ENCODE measurements at regions not wholly inside any gene's neighbourhood (a gene's known extent, or its start where the extent isn't known, plus 50 kb on each side); places are given as distances from the start of the nearest gene placed in this dataset.

DNA sequence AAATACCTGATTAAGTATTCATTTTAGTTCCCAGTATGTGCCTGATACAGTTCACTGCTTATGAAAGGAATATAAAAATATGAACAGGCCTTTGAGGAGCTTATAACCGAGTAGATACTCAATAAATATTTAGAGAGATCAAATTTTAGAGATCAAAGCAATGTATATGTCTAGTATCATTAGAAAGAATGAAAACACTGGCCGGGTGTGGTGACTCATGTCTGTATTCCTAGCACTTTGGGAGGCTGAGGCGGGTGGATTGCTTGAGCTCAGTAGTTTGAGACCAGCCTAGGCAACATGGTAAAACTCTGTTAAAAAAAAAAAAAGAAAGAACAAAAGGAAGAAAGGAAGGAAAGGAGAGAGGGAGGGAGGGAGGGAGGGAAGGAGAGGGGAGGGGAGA lies 113.2 kb upstream of the EEA1 start:
- TF ChIP-seq, protein P1, sequence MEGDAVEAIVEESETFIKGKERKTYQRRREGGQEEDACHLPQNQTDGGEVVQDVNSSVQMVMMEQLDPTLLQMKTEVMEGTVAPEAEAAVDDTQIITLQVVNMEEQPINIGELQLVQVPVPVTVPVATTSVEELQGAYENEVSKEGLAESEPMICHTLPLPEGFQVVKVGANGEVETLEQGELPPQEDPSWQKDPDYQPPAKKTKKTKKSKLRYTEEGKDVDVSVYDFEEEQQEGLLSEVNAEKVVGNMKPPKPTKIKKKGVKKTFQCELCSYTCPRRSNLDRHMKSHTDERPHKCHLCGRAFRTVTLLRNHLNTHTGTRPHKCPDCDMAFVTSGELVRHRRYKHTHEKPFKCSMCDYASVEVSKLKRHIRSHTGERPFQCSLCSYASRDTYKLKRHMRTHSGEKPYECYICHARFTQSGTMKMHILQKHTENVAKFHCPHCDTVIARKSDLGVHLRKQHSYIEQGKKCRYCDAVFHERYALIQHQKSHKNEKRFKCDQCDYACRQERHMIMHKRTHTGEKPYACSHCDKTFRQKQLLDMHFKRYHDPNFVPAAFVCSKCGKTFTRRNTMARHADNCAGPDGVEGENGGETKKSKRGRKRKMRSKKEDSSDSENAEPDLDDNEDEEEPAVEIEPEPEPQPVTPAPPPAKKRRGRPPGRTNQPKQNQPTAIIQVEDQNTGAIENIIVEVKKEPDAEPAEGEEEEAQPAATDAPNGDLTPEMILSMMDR (IDR thresholded peaks at IDR 0.05): no peak
- H3K4me1 Mint-ChIP-seq (ENCODE audit: low read depth): no peaks in the 10 kb centered on the region
- ATAC-seq (no peak), DNase-seq (no peak)
- no peaks in the 10 kb centered on the region for H3K9me3 Mint-ChIP-seq
- POLR2A ChIA-PET: no interaction called here
- H3K36me3 Mint-ChIP-seq (ENCODE audit: low read depth): no peaks in the 10 kb centered on the region
- CTCF ChIA-PET: no interaction called here
- intact Hi-C loops (cut with micrococcal nuclease): no loop called here
- peaks cover 2% of the 10 kb centered on the region for H3K27me3 Mint-ChIP-seq
- H3K4me3 Mint-ChIP-seq: no peak overlapping the region
- no peak overlapping the region for H3K27ac Mint-ChIP-seq

DNA sequence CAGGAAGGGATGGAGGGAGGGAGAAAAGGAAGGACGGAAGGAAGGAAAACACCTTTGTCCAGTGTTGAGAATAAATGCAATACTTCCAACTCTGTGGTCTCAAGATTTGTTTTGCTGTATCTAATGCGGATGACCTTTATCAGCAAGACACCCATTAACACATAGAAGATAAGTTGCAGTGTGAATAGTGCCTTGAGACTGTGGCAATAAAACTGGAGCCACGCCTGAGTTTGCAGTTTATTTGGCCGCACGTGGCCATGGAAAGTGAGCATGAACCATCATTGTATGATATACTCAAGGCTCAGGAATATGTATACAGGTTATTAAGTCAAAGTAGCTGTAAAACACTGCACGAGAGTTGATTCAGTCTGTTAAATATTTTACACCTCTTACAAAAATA lies 113.6 kb upstream of the EEA1 start:
- Mint-ChIP-seq H3K4me1 (ENCODE audit: low read depth) (no peaks in the 10 kb centered on the region), H3K27me3 (peaks cover 2% of the 10 kb centered on the region), H3K4me3 (no peak overlapping the region), H3K36me3 (ENCODE audit: low read depth) (no peaks in the 10 kb centered on the region), H3K27ac (no peak overlapping the region), H3K9me3 (no peaks in the 10 kb centered on the region)
- TF ChIP-seq, protein P1 (IDR thresholded peaks at IDR 0.05): no peak
- POLR2A ChIA-PET: no interaction called here
- intact Hi-C loops (cut with micrococcal nuclease): no loop called here
- CTCF ChIA-PET: no interaction called here
- no peak for DNase-seq
- ATAC-seq: no peak

DNA sequence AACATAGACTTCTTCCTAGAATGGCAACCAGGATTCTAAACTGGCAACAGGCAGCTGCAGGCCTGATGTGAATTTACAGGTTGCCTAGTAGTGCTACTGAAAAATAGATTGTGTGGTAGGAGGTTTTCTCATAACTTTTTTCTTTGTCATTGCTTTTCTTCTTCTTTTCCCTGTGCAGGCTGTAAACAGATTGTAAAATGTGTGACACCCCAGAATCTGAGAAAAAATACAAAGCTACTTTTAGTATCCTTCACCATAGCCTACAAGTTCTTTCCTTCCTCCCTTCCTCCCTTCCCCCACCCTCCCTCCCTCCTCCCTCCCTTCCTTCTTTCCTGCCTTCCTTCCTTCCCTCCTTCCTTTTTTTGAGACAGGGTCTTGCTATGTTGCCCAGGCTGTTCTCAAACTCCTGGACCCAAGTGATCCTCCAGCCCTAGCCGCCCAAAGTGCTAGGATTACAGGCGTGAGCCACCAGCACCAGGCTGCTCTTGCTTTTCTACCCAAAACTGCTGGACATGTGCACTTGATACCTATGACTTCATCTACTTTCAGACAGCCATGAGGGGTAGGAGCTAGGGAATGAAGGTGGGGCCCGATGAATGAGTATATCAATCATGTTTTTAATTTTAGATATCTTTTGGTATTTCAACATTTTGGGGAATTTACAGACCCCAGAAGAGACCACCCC lies 114.2 kb upstream of the EEA1 start:
- intact Hi-C loops (cut with micrococcal nuclease): no loop called here
- Mint-ChIP-seq H3K36me3 (ENCODE audit: low read depth) (no peaks in the 10 kb centered on the region), H3K27ac (no peak overlapping the region), H3K4me1 (ENCODE audit: low read depth) (no peaks in the 10 kb centered on the region), H3K9me3 (no peaks in the 10 kb centered on the region), H3K4me3 (no peak overlapping the region), H3K27me3 (peaks cover 2% of the 10 kb centered on the region)
- ChIA-PET POLR2A (no interaction called here), CTCF (no interaction called here)
- no peak for DNase-seq
- ATAC-seq: no peak
- TF ChIP-seq, protein P1 (IDR thresholded peaks at IDR 0.05): no peak

DNA sequence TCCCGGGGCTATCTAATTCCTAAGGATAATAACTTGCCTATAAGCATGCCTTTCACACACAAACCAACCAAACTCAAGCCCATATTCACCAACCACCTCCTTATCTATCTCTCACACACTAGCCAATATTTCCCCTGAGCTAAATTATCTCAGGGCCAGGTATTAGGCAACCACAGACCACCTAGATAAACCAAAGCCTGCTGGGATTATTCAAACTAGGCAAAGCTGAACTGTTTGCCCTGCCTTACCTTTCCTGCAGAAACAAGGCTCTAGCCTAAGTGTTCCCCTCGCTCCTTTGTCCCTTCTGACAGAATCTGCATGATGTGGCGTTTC lies 114.7 kb upstream of the EEA1 start:
- TF ChIP-seq, protein P1 (IDR thresholded peaks at IDR 0.05): no peak
- no peaks in the 10 kb centered on the region for H3K36me3 Mint-ChIP-seq (ENCODE audit: low read depth)
- ChIA-PET CTCF (no interaction called here), POLR2A (no interaction called here)
- no peak overlapping the region for H3K27ac Mint-ChIP-seq
- peaks cover 2% of the 10 kb centered on the region for H3K27me3 Mint-ChIP-seq
- ATAC-seq (no peak), DNase-seq (no peak)
- H3K4me1 Mint-ChIP-seq (ENCODE audit: low read depth): no peaks in the 10 kb centered on the region
- no peak overlapping the region for H3K4me3 Mint-ChIP-seq
- H3K9me3 Mint-ChIP-seq: no peaks in the 10 kb centered on the region
- intact Hi-C loops (cut with micrococcal nuclease): no loop called here

- H3K36me3 Mint-ChIP-seq (ENCODE audit: low read depth): no peaks in the 10 kb centered on the region
- H3K27me3 Mint-ChIP-seq: no peaks in the 10 kb centered on the region
These were observed 118.0 kb upstream of the EEA1 start for GRCh38 chr12:93047118-93047517.

More at GRCh38 chr12:93047118-93047517, 118.0 kb upstream of the EEA1 start:
- CTCF ChIA-PET: no interaction called here
- H3K27ac Mint-ChIP-seq: no peak overlapping the region
- no peak for DNase-seq
- H3K9me3 Mint-ChIP-seq: no peaks in the 10 kb centered on the region
- no peaks in the 10 kb centered on the region for H3K4me1 Mint-ChIP-seq (ENCODE audit: low read depth)
- TF ChIP-seq, protein P1 (IDR thresholded peaks at IDR 0.05): no peak
- POLR2A ChIA-PET: no interaction called here
- H3K4me3 Mint-ChIP-seq: no peak overlapping the region
- intact Hi-C loops (cut with micrococcal nuclease): no loop called here
- ATAC-seq: no peak
